Nephron (organoid): ENCODE measurements at regions not wholly inside any gene's neighbourhood (a gene's known extent, or its start where the extent isn't known, plus 50 kb on each side); places are given as distances from the start of the nearest gene placed in this dataset.

ENCODE experiments used
- H3K27ac Mint-ChIP-seq, 3 experiments: 2 replicates each; pipeline ENCODE4 v1.8.0; 2020; ENCODE audit warnings: mixed read lengths in 3 of 3, mild to moderate bottlenecking in 2 of 3, moderate library complexity in 1 of 3
- H3K27me3 Mint-ChIP-seq: 2 replicates; pipeline ENCODE4 v1.8.0; 2021; ENCODE audit warnings: low read depth, mild to moderate bottlenecking, moderate library complexity, mixed read lengths
- H3K36me3 Mint-ChIP-seq: 2 replicates; pipeline ENCODE4 v1.8.0; 2020; ENCODE audit warnings: low read depth, mixed read lengths
- H3K4me1 Mint-ChIP-seq: 2 replicates; pipeline ENCODE4 v1.8.0; 2020; ENCODE audit warnings: mixed read lengths
- H3K4me3 Mint-ChIP-seq, 3 experiments: 2 replicates each; pipeline ENCODE4 v1.8.0; 2020; ENCODE audit warnings: mild to moderate bottlenecking in 3 of 3, mixed read lengths in 3 of 3, moderate library complexity in 2 of 3
- H3K9me3 Mint-ChIP-seq: 2 replicates; pipeline ENCODE4 v1.8.0; 2020; ENCODE audit warnings: mixed read lengths
- CTCF ChIP-seq, 3 experiments: fragments of 200-600 bp; sonication (generic); IDR thresholded peaks; one replicate each; pipeline ENCODE4 v1.5.0; 2021; ENCODE audit warnings: antibody characterized with exemption in 3 of 3; ENCODE audit not compliant: unreplicated experiment in 3 of 3

GRCh38 chr6:45818655-45819054 is 197.0 kb downstream of the CLIC5 start:
- no peaks in the 10 kb centered on the region for H3K36me3 Mint-ChIP-seq
- no peaks in the 10 kb centered on the region for H3K9me3 Mint-ChIP-seq
- H3K4me3 Mint-ChIP-seq, result no peak overlapping the region
- H3K4me1 Mint-ChIP-seq, result peaks cover 30% of the 10 kb centered on the region
- peaks cover 12% of the 10 kb centered on the region for H3K27me3 Mint-ChIP-seq
- peak overlapping the region in 2 of 3 experiments; percentile 72 to 73 for H3K27ac Mint-ChIP-seq
- TF ChIP-seq CTCF (IDR thresholded peaks at IDR 0.05; ENCODE audit: unreplicated experiment in 3 of 3), result no peak

DNA sequence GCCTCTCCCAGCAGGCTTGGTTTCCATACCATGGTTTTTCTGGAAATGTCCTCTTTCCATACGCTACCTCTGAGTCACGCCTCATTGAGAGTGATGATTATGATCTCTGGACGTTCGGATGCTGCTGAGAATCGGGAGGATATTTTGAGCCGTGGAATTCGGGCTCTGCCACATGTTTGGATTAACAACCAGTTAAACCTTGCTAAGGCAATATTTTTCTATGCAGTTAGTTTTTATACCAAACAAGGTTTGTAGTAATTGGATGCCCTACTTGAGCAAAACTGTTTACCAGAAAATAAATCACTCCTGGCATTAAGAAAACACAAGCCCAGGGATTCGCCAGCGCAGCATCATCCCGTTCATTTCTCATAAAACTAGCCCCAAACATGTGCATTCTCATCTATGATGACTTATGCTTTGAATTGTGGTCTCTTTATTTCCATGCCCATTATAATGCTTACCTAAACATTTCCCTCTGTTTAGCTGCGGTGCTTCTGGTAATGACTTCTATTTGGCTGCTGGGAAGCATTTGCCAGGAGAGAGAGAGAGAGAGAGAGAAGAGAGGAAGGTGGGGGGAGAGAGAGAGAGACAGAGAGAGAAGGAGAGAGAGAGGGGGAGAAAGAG is 198.9 kb downstream of the CLIC5 start:
- Mint-ChIP-seq H3K9me3 (no peaks in the 10 kb centered on the region), H3K4me3 (peak overlapping the region in 1 of 3 experiments; percentile 14), H3K36me3 (no peaks in the 10 kb centered on the region), H3K27me3 (peaks cover 15% of the 10 kb centered on the region), H3K4me1 (peaks cover 42% of the 10 kb centered on the region), H3K27ac (peak overlapping the region in 2 of 3 experiments; percentile 0 to 18)
- no peak for TF ChIP-seq CTCF (IDR thresholded peaks at IDR 0.05; ENCODE audit: unreplicated experiment in 3 of 3)

DNA sequence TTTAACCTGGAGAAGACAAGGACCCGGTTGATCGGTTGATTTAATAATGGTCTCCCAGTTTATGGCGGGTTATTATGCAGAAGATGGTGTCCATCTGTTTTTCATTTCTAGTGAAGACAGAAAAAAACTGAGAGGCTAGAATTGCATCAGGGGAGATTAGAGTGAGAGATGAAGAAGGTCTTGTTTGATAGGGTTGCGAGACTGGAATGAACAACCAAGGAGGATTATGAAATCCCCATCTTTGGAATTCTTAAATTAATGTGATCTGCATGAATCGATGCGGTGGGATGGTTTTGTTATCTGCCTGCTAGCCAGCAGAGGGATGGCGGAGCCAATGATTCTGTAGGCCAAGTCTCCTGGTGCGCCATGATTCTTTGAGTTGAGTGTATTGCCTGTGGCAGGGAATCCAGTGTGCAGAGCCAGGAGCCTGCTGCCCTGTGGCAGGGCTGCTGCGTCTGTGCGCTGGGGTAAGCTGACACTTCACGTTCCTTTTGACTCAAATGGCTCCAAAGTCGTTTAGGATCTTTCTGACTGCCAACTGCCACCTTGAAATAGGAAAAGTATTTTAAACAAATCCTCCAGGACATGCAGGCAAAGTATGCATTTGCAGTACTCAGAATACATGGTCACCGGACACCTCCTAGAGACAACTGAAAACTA is 200.1 kb downstream of the CLIC5 start:
- no peak for TF ChIP-seq CTCF (IDR thresholded peaks at IDR 0.05; ENCODE audit: unreplicated experiment in 3 of 3)
- H3K27me3 Mint-ChIP-seq, result peaks cover 18% of the 10 kb centered on the region
- no peaks in the 10 kb centered on the region for H3K36me3 Mint-ChIP-seq
- peaks cover 42% of the 10 kb centered on the region for H3K4me1 Mint-ChIP-seq
- no peaks in the 10 kb centered on the region for H3K9me3 Mint-ChIP-seq
- peak overlapping the region; percentile 0 to 6 (median 4) for H3K27ac Mint-ChIP-seq
- H3K4me3 Mint-ChIP-seq, result peak overlapping the region in 1 of 3 experiments; percentile 19

GRCh38 chr6:45814772-45815171 is 200.9 kb downstream of the CLIC5 start:
- no peak overlapping the region for H3K27ac Mint-ChIP-seq
- no peak for TF ChIP-seq CTCF (IDR thresholded peaks at IDR 0.05; ENCODE audit: unreplicated experiment in 3 of 3)
- no peaks in the 10 kb centered on the region for H3K9me3 Mint-ChIP-seq
- H3K4me3 Mint-ChIP-seq, result no peak overlapping the region
- no peaks in the 10 kb centered on the region for H3K36me3 Mint-ChIP-seq
- peaks cover 18% of the 10 kb centered on the region for H3K27me3 Mint-ChIP-seq
- H3K4me1 Mint-ChIP-seq, result peaks cover 47% of the 10 kb centered on the region

DNA sequence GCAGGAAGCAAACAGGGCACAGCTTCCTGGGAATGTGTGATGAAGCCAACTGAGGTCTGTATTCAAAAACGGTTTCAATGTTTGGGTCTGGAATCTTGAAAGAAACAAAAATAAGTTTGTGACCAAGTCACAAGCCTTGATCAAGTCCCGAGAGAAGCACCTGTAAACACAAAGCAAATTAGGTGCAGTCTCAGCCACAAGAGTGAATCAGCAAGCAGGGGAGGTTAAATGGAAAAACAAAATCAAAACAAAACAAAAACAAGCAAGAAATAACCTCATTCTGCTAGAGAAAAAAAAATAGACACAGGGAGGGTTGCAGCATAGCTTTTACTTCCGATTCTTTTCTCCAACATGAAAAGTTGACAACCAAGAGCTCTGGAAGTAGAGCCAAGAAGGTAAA is 201.7 kb downstream of the CLIC5 start:
- H3K36me3 Mint-ChIP-seq, result no peaks in the 10 kb centered on the region
- TF ChIP-seq CTCF (IDR thresholded peaks at IDR 0.05; ENCODE audit: unreplicated experiment in 3 of 3), result no peak
- H3K27me3 Mint-ChIP-seq, result peaks cover 18% of the 10 kb centered on the region
- H3K4me3 Mint-ChIP-seq, result no peak overlapping the region
- H3K9me3 Mint-ChIP-seq, result no peaks in the 10 kb centered on the region
- no peak overlapping the region for H3K27ac Mint-ChIP-seq
- H3K4me1 Mint-ChIP-seq, result peaks cover 52% of the 10 kb centered on the region

DNA sequence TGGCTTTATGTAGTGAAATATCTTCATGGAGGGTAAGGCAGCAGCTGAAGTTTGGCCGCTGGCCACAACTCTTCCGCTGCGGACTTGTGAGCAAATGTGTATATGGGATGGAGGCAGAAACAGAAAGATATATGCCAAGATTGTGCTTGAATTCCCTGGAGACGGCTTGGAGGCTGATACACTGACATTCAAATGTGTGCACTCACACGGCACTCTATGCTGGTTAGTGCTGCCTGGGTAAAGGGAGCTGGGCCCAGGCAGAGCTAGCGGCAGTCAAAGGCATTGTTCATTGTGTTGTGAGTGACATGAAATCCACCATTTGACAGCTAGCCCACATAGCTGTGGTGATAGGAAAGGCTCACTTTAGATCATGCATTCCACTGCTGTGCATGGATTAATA is 202.7 kb downstream of the CLIC5 start:
- Mint-ChIP-seq H3K36me3 (no peaks in the 10 kb centered on the region), H3K27ac (peak overlapping the region in 1 of 3 experiments; percentile 11), H3K27me3 (peaks cover 18% of the 10 kb centered on the region), H3K4me1 (peaks cover 53% of the 10 kb centered on the region), H3K4me3 (peak overlapping the region in 1 of 3 experiments; percentile 4), H3K9me3 (no peaks in the 10 kb centered on the region)
- TF ChIP-seq CTCF (IDR thresholded peaks at IDR 0.05; ENCODE audit: unreplicated experiment in 3 of 3), result no peak
